B cell (primary cell): ENCODE measurements at regions not wholly inside any gene's neighbourhood (a gene's known extent, or its start where the extent isn't known, plus 50 kb on each side); places are given as distances from the start of the nearest gene placed in this dataset.

Experiments
- CTCF ChIP-seq: fragments of 200-600 bp; IDR thresholded peaks from one replicate; pipeline ENCODE4 v1.8.0; 2022; ENCODE audit warnings: antibody characterized with exemption, mild to moderate bottlenecking
- EZH2 ChIP-seq: IDR thresholded peaks from 2 replicates; pipeline ENCODE4 v1.6.1; 2012; ENCODE audit warnings: borderline replicate concordance, low read depth, mild to moderate bottlenecking, moderate library complexity, low read length; ENCODE audit not compliant: insufficient read depth, poor library complexity, severe bottlenecking

GRCh38 chr4:63029380-63029779, 1379.9 kb downstream of the TECRL start:
- TF ChIP-seq CTCF (no peak), EZH2 (no peak)
